ENCODE measurements at regions not wholly inside any gene's neighbourhood (a gene's known extent, or its start where the extent isn't known, plus 50 kb on each side); places are given as distances from the start of the nearest gene placed in this dataset.

GRCh38 chr3:30355622-30356021 lies 250.8 kb upstream of the TGFBR2 start:
- no peak for TF ChIP-seq CTCF (conservative IDR thresholded peaks at IDR 0.05 in 1 of 2, IDR thresholded peaks at IDR 0.05 in 1 of 2; ENCODE audit: low read depth in 1 of 2, low read length in 2 of 2)
- no peak for TF ChIP-seq EZH2 (IDR thresholded peaks at IDR 0.05; ENCODE audit: low read length, missing control alignments)

Data from fibroblast of lung (primary cell).